GM19455 (cell line): ENCODE measurements at regions not wholly inside any gene's neighbourhood (a gene's known extent, or its start where the extent isn't known, plus 50 kb on each side); places are given as distances from the start of the nearest gene placed in this dataset.
"Not testable (repeated sequence)": the region's sequence is repeated elsewhere in the genome, so short reads cannot be mapped to it uniquely, and the experiment has no call there.

Experiments used
- ATAC-seq: cut with Tn5 transposase; IDR thresholded peaks from one replicate; pipeline ENCODE4 v1.9.1; 2021; ENCODE audit not compliant: unreplicated experiment

DNA sequence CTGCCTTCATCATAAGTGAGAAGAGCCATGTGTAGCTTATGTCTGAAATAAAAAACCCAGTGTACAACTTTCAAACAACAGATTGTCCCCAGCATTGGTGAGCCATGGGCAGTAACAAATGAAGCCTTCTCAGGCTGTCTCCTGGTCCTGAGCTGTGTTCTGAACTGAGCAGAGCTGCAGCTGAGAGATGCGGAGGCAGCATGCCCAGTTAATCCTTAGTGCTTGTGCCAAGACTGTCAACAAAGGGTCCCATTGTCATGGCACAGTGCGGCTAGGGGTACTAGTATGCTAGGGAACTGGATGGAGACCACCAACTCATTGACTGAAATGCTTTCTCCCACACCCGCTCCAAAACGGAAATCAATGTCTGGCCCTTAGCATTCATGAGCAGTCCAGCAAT lies 154.3 kb downstream of the RMST start:
- ATAC-seq = no peak

DNA sequence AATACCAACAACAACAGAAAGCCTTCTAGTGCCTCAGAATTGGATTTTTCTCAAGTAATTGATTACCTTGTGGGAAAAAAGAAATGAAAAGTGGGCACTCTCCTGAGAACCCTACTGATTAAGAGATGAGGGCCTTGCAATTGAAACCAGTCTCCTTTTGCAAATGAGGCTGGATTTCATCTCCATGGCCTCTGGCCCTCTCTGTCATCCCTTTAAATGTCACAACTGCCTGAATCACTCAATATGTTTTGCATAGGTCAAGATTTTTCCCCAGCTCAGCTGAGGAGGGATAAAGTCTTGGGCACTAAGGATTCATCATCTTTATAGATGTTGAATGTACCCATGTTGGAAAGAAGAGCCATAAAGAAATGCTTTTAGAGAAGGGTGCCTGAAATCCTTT lies 166.4 kb downstream of the RMST start:
- ATAC-seq = no peak

DNA sequence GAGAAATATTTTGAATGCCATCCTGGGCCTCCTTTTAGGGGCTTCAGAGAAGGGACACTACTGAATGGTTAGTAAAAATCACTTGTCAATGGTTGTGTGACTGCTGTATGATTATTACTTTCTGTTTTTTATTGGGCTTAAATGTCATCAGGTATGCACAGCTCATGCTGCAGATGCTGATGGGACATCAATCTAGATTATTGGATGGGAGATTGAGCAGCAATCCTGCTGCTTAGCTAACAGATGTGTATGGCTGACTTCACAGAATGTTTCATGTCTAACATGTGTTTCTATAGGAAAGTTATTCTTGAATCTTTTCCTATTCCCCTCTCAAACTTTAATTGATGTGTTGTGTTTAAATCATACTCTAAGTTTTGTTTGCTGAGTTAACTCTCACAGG lies 166.8 kb downstream of the RMST start:
- no peak for ATAC-seq

DNA sequence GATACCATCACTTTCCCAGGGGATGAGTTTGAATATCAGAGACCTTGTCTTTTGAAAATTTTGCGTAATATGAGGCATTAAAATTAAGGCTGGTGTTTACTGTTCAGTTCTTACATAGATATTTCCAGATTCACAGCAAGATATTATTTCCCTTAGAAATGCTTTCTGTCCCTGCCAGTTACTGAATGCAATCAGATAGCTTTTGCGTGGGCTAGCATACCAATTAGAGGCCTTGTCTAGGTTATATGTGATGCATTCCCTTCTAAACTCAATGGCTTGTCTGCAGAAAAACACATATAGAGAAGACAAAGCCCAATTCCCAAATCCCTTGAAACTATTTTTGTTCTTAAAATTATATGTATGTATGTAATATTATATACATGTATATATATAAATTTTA lies 167.8 kb downstream of the RMST start:
- no peak for ATAC-seq

DNA sequence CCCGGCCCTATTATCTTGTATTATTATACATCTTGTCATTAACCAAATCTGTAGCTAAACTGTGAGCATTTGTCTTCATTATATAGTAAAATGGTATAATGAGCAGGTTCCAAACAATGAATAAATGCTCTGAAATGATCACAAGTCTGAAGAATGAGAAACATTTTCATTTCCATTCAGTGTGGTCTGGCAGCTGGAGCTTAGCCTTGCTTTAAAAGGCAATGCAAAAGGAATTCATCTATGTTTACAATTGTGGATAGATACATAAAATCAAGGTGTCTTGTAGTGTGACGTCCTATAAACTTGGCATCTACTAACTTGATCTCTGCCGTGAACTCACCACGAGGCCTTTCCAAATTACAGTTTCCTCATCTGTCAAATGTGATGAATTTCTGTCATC lies 168.3 kb downstream of the RMST start:
- no peak for ATAC-seq

DNA sequence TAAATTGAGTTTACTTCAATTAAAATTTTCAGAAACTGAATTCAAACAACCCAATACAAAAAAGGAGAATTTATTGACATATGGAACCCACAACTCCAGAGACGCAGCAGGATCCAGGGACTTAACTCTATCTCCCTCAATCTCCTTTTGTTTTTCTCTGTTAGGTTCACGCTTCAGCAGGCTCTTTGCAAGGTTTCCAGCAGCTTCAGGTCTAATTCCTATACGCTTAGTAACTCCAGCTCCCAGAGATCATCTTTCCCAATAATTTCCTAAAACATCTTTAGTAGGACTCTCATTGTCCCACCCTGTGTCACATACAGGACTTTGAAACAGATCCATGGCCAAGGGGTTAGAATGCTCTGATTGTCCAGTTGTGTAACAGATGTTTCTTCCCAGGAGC lies 175.2 kb downstream of the RMST start:
- ATAC-seq = no peak

DNA sequence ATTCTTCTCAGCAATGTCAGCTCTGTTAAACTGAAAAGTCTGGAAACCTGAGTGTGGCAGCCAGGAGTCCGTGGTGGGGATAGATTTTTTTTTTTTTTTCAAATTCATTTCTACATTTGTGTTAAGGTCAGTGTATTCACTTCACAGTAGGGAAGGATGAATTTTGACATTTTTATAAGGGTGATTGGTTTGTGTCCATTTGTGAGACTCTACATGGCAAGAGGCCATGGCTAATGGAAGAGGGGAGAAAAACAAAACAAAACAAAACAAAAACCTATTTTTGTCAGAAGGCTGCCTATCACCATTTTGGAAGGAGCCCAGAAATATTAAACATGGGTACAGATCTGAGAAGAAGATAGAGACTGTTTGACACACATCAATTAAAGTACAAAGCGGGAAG lies 176.1 kb downstream of the RMST start:
- ATAC-seq = no peak

DNA sequence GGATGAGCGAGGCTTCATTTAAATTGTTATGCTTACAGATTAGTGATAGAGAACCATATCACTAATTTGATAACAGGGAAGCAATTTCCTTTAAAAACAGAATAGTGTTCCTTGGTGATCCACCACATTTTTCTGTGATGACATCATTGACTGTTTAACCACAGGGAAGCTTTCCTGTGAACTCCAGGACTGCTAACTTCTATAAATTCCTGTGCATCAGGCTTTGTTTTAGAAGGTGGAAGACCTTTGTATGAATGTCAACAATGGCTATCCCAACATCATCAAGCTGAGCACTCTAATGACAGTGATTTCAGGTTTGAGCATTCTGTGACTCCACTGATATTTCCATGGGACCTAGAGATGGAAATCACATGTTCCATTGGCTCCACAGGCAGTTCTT lies 177.1 kb downstream of the RMST start:
- ATAC-seq = no peak

DNA sequence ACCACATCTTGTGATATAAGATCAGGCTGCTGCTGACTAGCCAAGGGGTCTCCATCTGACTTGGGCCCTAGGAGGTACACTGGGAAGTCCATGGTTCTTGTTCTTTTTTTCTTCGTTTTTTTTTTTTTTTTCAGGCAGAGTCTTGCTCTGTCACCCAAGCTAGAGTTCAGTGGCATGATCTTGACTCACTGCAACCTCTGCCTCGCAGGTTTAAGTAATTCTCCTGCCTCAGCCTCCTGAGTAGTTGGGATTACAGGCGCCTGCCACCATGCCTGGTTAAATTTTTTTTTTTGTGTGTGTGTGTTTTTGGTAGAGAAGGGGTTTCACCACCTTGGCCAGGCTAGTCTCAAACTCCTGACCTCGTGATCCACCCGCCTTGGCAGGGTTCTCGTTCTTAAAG lies 178.2 kb downstream of the RMST start:
- ATAC-seq = no peak

DNA sequence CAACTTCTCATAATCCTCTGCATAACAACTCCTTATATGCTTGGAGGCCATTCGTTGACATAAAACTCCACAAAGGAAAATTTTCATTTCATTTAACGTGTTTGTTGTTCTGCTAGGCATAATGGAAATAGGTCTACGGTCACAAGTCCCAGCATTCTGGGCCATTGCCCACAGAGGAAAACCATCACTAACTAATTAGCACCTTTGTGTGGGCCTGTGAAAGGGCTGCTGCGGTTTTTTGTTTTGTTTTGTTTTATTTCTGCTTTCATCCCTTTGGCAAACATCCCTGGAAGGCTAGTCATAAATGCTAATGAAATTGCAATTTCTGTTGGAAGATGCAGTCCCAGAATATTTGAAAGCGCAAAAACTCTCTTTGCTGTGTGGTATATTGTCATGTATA lies 180.3 kb downstream of the RMST start:
- no peak for ATAC-seq

DNA sequence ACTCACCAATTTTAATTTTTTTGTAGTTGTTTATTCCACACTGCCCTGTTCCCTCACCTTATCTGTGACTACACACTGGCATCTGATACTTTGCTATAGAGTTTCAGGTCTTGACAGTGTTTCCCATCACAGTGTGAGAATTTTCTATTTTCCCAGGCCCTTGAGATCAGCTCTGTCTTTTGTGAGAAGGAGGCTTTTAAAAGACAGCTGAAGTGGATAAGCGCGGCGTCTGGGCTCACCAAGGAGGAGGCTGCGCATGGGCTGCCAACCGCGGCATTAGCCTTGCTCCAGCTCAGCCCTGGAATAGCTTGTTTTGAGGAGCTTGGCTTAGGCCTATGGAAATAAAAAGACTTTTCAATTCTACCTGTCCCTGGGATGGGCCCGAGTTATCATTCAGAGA lies 181.3 kb downstream of the RMST start:
- ATAC-seq = no peak

DNA sequence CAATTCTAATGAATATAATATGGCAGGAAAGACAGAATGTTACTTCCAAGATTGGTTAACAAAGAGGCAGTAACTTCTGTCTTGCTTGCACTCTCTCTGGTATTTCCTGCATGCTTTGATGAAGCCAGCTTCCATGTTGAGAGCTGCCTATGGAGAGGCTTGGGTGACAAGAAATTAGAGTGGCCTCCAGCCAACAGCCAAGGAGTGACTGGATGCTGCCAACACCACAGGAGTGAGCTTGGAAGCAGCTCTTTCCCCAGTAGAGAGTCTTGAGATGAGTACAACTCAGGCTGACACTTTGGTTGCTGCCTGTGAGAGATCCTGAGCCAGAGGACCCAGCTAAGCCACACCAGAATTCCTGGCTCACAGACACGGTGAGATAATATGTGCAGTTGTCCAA lies 183.1 kb downstream of the RMST start:
- no peak for ATAC-seq

DNA sequence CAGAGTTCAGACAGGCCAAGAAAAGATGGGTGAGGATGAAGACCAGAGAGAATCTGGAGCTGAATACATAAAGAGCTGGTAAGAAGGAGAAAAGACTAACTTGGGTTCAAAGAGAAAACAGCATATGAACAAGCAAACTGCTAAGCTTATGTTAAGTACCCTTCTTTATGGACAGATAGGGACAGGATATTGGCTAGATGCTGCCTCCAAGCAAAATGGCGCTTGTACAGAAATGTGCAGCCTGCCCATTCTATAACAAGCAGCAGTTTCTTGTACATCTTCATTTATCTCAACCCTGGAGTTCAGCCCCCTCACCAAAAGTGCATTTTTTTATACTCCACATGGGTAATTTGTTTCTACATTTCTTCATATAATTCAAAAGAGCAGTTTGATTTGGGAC lies 184.5 kb downstream of the RMST start:
- no peak for ATAC-seq

DNA sequence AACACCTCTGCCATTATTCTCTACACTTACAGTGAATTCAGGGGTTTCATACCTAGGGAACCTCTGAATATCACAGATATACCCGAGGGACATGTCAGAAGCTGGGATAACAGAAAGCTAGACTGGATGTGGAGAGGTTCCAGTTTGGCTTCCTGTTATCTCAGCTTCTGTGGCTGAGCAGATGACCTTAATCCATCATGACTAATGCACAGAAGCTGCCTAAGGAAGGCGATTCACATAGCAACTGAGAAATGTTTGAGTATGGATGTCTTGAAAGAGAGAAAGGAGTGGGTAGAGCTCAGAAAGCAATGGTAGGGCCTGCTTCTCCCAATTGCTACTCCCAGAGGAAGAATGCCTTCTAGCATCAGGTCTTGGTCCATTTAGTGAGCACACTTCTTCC lies 187.6 kb downstream of the RMST start:
- no peak for ATAC-seq

DNA sequence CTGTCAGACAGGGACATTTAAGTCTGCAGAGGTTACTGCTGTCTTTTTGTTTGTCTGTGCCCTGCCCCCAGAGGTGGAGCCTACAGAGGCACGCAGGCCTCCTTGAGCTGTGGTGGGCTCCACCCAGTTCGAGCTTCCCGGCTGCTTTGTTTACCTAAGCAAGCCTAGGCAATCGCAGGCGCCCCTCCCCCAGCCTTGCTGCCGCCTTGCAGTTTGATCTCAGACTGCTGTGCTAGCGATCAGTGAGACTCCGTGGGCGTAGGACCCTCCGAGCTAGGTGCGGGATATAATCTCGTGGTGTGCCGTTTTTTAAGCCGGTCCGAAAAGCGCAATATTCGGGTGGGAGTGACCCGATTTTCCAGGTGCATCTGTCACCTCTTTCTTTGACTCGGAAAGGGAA lies 193.9 kb downstream of the RMST start:
- ATAC-seq = not testable (repeated sequence)

DNA sequence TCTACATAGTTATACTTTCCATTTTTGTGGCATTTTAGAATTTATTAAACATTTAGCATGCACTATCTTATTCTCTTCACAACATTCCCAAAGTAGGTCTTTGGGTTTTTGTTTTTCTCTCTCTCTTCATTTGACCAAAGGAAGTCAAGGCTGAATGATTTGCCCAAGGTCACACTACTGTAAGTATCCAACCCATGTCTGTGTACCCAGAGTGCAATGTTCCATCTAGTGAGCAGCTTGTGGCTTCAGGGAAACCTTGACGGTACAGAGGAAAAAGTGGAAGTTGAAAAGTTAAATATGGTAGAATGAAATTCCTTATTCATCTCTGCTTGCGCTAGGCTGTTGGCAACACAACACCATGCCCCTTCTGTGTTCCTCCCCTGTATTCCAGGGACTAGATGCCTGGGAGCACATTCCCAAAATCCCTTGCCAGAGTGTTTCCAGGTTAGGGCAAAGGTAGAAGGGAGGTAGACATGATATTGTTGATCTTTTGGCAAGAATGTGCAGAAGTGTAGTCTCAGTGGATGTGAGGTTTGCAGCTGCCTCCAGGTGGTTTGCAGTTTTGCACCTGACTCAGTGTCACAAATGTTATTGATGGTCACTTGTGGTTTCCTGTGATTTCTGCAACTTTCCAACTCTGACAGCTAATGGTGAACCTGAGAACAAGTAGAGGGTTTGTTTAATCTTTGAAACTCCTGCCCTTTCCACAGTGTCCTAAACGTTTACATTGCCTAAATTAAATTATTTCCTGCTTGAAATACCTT lies 196.7 kb downstream of the RMST start:
- no peak for ATAC-seq

DNA sequence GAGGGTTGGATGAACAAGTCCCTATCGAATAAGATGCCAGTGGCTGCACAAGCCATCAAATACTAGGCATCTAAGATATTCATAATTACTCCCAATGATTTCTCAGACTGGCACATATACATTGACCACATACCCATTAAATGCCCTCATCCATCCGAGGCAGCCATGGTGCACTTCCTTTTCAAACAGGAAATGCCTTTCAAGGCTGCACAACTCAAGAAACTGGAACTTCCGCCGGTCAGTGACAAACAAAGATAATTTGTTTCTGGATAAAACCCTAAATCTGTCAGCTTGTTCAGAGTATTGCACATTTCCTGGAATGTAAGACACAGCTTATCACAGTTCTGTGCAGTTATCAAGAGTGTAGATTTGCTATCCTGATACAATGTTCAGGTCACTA lies 203.7 kb downstream of the RMST start:
- no peak for ATAC-seq

DNA sequence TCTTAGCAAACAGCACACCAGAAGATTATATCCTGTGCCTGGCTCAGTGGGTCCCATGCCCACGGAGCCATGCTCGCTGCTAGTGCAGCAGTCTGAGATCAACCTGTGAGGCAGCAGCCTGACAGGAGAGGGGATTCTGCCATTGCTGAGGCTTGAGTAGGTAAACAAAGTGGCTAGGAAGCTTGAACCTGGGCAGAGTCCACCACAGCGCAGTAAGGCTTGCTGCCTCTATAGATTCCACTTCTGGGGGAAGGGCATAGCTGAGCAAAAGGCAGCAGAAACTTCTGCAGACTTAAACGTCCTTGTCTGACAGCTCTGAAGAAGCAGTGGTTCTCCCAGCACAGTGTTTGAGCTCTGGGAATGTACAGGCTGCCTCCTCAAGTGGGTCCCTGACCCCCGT lies 210.3 kb downstream of the RMST start:
- no peak for ATAC-seq

DNA sequence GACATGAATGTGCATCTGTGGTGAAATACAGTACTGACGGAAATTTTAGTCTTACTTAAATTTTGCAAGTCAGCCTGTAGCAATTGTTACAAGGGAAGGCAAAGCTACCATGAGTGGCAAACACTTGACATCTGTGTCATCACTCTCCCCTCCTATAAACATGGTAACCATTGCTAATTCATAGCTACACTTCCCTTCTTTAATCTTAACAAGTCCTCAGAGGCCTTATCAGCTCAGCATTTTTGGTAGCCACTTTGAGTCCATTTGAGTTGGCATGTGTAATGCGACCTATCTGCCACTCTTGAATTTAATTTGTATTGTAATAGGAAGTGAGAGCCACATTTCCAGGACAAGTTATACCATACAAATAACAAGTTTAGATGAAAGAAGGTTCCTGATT lies 218.1 kb downstream of the RMST start:
- ATAC-seq = no peak

DNA sequence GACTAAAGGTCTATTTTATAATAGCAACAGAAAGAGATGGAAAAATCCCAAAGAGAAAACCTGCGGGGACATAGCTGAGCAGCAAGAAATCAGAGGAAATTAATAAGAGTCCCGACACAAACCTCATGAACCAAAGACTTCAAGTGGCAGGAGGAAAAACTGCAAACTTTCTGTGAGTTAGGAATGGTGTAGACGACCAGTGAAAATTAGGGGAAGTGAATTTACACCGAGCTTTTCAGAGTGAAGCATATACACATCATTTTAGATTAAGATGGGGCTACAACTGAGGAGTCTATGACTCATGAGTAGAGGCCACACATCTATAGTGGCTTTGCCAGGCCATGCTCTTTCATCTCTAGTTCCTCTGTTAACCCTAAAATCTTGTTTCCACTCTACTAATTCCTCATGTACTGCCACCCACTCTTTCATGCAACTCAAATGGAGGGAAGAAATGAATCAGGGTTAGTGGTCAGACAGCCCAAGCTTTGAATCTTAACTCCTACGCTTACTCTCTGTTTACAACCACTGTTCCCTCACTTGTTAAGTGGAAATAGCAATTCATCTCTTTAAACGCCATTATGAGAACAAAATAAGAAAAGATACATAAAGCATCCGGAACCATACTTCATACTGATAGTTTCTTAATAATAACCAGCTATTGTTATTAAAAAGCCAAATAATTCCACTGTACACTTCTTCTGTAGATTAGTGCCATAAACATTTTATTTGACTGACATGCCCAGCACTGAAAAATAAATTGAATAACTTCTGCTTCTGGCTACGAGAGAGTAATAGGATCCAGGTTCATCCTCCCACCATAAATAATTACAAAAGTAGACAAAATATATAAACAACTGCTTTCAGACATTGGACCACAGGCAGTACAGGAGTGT lies 219.3 kb downstream of the RMST start:
- peak; percentile 84 for ATAC-seq

DNA sequence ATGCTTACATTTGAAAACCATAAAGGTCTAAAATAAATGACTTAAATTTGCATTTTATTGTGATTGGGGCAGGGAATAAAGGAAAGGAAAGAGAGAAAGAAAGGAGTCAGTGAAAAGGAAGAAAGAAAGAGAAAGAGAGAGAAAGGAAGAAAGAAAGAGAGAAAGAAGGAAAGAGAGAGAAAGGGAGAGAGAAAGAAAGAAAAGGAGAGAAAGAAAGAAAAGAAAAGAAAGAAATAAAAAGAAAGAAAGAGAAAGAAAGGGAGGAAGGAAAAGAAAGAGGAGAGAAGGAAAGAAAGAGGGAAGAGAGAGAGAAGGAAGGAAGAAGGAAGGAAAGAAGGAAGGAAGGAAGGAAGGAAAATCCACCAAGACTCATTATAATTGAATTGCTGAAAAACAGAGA lies 222.8 kb downstream of the RMST start:
- ATAC-seq = no peak

DNA sequence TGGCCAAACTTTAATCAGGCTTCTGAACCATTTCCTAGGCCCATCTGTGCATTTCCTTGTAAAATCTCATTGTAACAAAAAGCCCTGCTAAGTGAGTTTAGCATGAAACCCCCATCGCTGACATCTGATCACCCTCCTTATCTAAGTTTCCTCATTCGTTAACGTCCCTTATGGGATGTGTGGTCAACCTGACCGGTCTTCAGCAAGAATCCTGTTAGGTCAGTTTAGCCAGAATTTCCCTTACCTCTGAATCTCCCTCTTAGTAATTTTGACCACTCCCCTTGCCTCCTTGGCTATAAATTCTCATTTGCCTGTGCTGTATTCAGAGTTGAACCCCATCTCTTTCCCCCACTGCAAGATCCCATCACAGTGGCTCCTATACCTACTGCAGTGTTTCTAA lies 239.3 kb downstream of the RMST start:
- ATAC-seq = no peak

DNA sequence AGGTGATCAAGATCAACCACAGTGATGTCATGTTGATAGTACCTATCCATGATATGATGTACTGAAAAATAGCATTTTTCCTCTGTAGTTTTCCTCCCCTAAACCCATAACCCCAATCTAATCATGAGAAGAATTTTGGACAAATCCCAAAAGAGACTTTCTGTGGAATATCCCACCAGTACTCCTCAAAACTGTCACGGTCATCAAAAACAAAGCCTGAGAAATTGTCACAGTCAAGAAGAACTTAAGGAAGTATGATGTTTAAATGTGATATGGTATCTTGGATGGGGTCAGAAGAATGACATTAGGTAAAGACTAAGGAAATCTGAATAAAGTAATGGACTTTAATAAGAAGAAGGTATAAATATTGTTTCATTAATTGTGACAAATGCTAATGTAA lies 248.8 kb downstream of the RMST start:
- no peak for ATAC-seq
